Neural cell (in vitro differentiated cells): ENCODE measurements at regions not wholly inside any gene's neighbourhood (a gene's known extent, or its start where the extent isn't known, plus 50 kb on each side); places are given as distances from the start of the nearest gene placed in this dataset.

ENCODE experiments used
- EZH2 ChIP-seq: fragments of 200-600, 300-800 bp; shearing (Covaris generic), sonication (generic); IDR thresholded peaks from 2 replicates; pipeline ENCODE4 v1.6.1; 2014; ENCODE audit warnings: antibody characterized with exemption, low read length, borderline replicate concordance, mild to moderate bottlenecking; ENCODE audit not compliant: insufficient read depth, poor library complexity, severe bottlenecking
- MXI1 ChIP-seq: fragments of 450-650 bp; conservative IDR thresholded peaks from 2 replicates; pipeline ENCODE4 v1.6.1; 2014; ENCODE audit warnings: antibody characterized with exemption, mild to moderate bottlenecking; ENCODE audit not compliant: poor library complexity, severe bottlenecking
- POLR2AphosphoS5 ChIP-seq: IDR thresholded peaks from 2 replicates; pipeline ENCODE4 v1.6.1; 2012
- RAD21 ChIP-seq: fragments of 450-650 bp; conservative IDR thresholded peaks from 2 replicates; pipeline ENCODE4 v1.6.1; 2014; ENCODE audit warnings: antibody characterized with exemption, mild to moderate bottlenecking, moderate library complexity
- SMC3 ChIP-seq: fragments of 450-650 bp; conservative IDR thresholded peaks from 2 replicates; pipeline ENCODE4 v1.6.1; 2014; ENCODE audit warnings: antibody characterized with exemption, mild to moderate bottlenecking, moderate library complexity; ENCODE audit not compliant: poor library complexity
- TF ChIP-seq, protein P1 (sequence below): fragments of 450-650 bp; IDR thresholded peaks from 2 replicates; pipeline ENCODE4 v1.5.1; 2014; ENCODE audit warnings: antibody characterized with exemption, mild to moderate bottlenecking, moderate library complexity; ENCODE audit not compliant: poor library complexity, severe bottlenecking
- TF ChIP-seq, protein P2 (sequence below): IDR thresholded peaks from 2 replicates; pipeline ENCODE4 v1.6.1; 2012; ENCODE audit warnings: borderline replicate concordance

DNA sequence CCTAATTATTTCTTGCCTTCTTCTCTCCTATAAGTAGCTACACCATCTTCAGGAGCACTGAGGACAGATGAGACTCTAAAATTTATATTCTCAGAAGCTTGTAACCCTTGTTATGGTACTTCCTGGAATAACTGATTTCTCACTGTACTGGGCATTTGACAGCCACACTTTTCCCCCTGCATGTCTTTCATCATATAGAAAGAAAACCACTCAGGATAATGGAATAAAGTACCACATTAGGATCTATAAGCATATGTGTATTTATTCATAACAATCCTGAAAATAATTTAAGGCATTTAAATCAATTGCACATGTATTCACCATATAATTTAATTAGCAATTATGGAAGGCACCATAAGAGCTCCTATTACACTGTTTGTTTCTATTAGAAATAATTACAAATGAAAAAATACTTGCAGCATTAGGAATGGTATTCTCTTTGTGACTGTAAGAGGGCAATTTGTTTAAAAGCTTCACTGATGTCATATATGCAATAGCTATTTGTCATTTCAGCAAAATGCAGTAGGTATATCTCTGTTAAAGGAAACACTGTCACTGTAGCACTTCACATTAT lies 216.9 kb upstream of the FSHR start:
- TF ChIP-seq SMC3 = peak; percentile 14
- TF ChIP-seq, protein P1, sequence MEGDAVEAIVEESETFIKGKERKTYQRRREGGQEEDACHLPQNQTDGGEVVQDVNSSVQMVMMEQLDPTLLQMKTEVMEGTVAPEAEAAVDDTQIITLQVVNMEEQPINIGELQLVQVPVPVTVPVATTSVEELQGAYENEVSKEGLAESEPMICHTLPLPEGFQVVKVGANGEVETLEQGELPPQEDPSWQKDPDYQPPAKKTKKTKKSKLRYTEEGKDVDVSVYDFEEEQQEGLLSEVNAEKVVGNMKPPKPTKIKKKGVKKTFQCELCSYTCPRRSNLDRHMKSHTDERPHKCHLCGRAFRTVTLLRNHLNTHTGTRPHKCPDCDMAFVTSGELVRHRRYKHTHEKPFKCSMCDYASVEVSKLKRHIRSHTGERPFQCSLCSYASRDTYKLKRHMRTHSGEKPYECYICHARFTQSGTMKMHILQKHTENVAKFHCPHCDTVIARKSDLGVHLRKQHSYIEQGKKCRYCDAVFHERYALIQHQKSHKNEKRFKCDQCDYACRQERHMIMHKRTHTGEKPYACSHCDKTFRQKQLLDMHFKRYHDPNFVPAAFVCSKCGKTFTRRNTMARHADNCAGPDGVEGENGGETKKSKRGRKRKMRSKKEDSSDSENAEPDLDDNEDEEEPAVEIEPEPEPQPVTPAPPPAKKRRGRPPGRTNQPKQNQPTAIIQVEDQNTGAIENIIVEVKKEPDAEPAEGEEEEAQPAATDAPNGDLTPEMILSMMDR = no peak
- TF ChIP-seq MXI1 = no peak
- TF ChIP-seq POLR2AphosphoS5 = peak; percentile 43
- no peak for TF ChIP-seq EZH2
- TF ChIP-seq RAD21 = no peak
- TF ChIP-seq, protein P2, sequence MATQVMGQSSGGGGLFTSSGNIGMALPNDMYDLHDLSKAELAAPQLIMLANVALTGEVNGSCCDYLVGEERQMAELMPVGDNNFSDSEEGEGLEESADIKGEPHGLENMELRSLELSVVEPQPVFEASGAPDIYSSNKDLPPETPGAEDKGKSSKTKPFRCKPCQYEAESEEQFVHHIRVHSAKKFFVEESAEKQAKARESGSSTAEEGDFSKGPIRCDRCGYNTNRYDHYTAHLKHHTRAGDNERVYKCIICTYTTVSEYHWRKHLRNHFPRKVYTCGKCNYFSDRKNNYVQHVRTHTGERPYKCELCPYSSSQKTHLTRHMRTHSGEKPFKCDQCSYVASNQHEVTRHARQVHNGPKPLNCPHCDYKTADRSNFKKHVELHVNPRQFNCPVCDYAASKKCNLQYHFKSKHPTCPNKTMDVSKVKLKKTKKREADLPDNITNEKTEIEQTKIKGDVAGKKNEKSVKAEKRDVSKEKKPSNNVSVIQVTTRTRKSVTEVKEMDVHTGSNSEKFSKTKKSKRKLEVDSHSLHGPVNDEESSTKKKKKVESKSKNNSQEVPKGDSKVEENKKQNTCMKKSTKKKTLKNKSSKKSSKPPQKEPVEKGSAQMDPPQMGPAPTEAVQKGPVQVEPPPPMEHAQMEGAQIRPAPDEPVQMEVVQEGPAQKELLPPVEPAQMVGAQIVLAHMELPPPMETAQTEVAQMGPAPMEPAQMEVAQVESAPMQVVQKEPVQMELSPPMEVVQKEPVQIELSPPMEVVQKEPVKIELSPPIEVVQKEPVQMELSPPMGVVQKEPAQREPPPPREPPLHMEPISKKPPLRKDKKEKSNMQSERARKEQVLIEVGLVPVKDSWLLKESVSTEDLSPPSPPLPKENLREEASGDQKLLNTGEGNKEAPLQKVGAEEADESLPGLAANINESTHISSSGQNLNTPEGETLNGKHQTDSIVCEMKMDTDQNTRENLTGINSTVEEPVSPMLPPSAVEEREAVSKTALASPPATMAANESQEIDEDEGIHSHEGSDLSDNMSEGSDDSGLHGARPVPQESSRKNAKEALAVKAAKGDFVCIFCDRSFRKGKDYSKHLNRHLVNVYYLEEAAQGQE = peak; percentile 82
